ENCODE measurements at regions not wholly inside any gene's neighbourhood (a gene's known extent, or its start where the extent isn't known, plus 50 kb on each side); places are given as distances from the start of the nearest gene placed in this dataset.

DNA sequence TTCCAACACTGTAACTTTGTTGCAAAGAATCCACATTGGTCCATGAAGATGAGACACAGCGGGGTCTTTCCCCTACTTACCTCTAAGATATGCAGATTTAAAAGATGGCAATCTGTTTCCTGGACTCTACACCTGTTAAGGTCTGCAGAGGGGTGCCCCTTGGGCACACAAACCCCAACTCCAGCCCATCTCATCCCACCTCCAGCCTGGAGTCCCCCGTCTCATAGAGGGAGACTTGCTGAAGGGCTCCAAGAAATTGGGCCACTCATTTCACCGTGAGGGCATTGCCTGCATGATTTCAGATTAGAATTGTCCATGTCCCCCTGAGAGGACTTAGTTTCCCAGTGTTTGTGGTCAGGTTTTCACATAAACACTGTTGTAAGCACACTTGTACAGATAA is 365.7 kb downstream of the IRX2 start:
- H3K4me3 ChIP-seq (ENCODE audit: low read length) = no peak overlapping the region
- intact Hi-C loops (cut with micrococcal nuclease) = no loop called here
- ATAC-seq (no peak), DNase-seq (no peak)
- H3K27me3 ChIP-seq (ENCODE audit: low read length) = peaks cover 8% of the 10 kb centered on the region; the same call in 1 of the 2 replicates
- ChIA-PET POLR2A (ENCODE audit: unreplicated experiment) (no interaction called here), CTCF (no interaction called here)
- no peaks in the 10 kb centered on the region for H3K4me1 ChIP-seq (ENCODE audit: insufficient read depth, low read length)
- H3K79me2 ChIP-seq (ENCODE audit: low read length) = no peaks in the 10 kb centered on the region
- no peaks in the 10 kb centered on the region for H3K9me2 ChIP-seq (replicated peaks; ENCODE audit: low read length)
- no peaks in the 10 kb centered on the region for H3K9me3 ChIP-seq (ENCODE audit: low read length)
- no peak overlapping the region for H2AFZ ChIP-seq (ENCODE audit: low read length)
- H3K9ac ChIP-seq (ENCODE audit: low read length) = no peak overlapping the region
- BruUV-seq (replicated peaks) = no TSS peak
- no peak overlapping the region for H3K4me2 ChIP-seq (ENCODE audit: low read length)
- TF ChIP-seq, protein P1, sequence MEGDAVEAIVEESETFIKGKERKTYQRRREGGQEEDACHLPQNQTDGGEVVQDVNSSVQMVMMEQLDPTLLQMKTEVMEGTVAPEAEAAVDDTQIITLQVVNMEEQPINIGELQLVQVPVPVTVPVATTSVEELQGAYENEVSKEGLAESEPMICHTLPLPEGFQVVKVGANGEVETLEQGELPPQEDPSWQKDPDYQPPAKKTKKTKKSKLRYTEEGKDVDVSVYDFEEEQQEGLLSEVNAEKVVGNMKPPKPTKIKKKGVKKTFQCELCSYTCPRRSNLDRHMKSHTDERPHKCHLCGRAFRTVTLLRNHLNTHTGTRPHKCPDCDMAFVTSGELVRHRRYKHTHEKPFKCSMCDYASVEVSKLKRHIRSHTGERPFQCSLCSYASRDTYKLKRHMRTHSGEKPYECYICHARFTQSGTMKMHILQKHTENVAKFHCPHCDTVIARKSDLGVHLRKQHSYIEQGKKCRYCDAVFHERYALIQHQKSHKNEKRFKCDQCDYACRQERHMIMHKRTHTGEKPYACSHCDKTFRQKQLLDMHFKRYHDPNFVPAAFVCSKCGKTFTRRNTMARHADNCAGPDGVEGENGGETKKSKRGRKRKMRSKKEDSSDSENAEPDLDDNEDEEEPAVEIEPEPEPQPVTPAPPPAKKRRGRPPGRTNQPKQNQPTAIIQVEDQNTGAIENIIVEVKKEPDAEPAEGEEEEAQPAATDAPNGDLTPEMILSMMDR (conservative IDR thresholded peaks at IDR 0.05; ENCODE audit: low read depth, low read length) = no peak
- TF ChIP-seq EZH2phosphoT487 (IDR thresholded peaks at IDR 0.05; ENCODE audit: borderline replicate concordance, low read length) (no peak), EZH2 (IDR thresholded peaks at IDR 0.05; ENCODE audit: low read length, unreplicated experiment) (no peak)
- H3F3A ChIP-seq (ENCODE audit: low read length, unreplicated experiment) = no peaks in the 10 kb centered on the region
- no peaks in the 10 kb centered on the region for H3K36me3 ChIP-seq (ENCODE audit: low read depth, low read length)
- H4K20me1 ChIP-seq (ENCODE audit: low read length) = no peaks in the 10 kb centered on the region
- H3K27ac ChIP-seq (ENCODE audit: low read length) = no peak overlapping the region

DNA sequence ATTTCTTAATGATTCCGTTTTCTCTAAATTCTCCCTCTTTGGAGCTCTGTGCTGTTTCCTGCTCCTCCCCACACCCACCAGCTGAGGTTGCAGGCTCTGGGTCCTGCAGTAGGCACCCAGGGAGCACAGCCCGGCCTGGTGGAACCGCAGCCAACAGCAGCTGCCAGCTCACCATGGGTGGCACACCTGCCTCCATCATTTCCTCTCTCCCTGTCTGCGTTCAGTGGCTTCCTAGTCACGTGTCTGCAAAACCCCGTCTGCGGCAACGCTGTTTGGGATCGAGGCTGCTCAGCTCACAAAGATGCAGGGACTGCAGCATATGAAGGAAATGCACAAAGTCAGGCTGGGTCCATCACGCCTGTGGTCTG is 367.8 kb downstream of the IRX2 start:
- ChIA-PET POLR2A (ENCODE audit: unreplicated experiment) (no interaction called here), CTCF (no interaction called here)
- H3K4me1 ChIP-seq (ENCODE audit: insufficient read depth, low read length) = no peaks in the 10 kb centered on the region
- H3K36me3 ChIP-seq (ENCODE audit: low read depth, low read length) = no peaks in the 10 kb centered on the region
- intact Hi-C loops (cut with micrococcal nuclease) = no loop called here
- no peaks in the 10 kb centered on the region for H3K9me2 ChIP-seq (replicated peaks; ENCODE audit: low read length)
- H3K79me2 ChIP-seq (ENCODE audit: low read length) = no peaks in the 10 kb centered on the region
- H3F3A ChIP-seq (ENCODE audit: low read length, unreplicated experiment) = no peaks in the 10 kb centered on the region
- no peak for TF ChIP-seq EZH2 (IDR thresholded peaks at IDR 0.05; ENCODE audit: low read length, unreplicated experiment)
- no peak for TF ChIP-seq EZH2phosphoT487 (IDR thresholded peaks at IDR 0.05; ENCODE audit: borderline replicate concordance, low read length)
- TF ChIP-seq, protein P1 (conservative IDR thresholded peaks at IDR 0.05; ENCODE audit: low read depth, low read length) = no peak
- ATAC-seq (no peak), DNase-seq (no peak)
- H3K27ac ChIP-seq (ENCODE audit: low read length) = no peak overlapping the region
- no peaks in the 10 kb centered on the region for H4K20me1 ChIP-seq (ENCODE audit: low read length)
- no peak overlapping the region for H2AFZ ChIP-seq (ENCODE audit: low read length)
- H3K9me3 ChIP-seq (ENCODE audit: low read length) = no peaks in the 10 kb centered on the region
- no peak overlapping the region for H3K4me2 ChIP-seq (ENCODE audit: low read length)
- H3K4me3 ChIP-seq (ENCODE audit: low read length) = no peak overlapping the region
- no peak overlapping the region for H3K9ac ChIP-seq (ENCODE audit: low read length)
- BruUV-seq (replicated peaks) = no TSS peak
- H3K27me3 ChIP-seq (ENCODE audit: low read length) = peaks cover 8% of the 10 kb centered on the region; the same call in 1 of the 2 replicates

DNA sequence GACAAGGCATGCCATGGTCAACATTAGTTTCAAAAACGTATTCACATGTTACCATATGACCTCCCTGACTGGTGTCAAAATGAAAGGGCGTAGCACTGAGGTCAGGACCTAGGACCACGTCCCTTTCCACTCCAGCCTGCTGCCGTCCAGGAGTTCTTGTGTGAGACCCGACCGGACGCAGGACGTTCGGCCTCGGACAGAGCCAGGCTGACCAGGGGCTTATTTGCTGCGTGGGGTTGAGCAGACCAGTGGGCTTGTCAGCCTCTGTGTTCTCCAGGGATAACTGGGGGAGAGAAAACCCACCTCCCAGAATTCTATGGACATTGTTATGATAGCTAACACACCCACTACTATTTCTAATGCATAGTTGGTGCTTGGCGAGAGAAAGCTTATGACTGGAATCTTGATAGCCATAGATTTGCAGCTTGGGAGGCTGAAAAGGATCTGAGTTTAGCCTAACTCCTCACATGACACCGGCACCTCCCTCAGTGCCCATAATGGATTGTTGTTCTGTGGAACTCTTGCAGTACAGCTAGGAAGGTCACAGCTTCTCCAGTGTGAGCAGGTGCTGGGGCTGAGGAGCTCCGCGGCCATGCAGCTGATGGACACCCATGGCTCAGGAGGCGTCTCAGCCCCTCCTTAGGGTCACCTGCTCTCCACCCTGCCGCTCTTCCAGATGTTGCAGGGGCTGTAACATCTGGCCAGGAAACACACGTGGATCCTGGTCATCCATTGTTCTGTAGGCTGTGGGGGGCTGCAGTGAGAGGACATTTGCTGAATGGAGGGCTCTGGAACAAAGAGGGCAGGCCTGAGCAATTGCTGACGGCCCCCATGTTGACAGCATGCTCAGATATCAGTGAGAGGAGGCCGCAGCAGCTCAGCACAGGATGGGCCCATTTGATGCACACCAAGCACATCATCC is 368.4 kb downstream of the IRX2 start:
- POLR2A ChIA-PET (ENCODE audit: unreplicated experiment) = no interaction called here
- BruUV-seq (replicated peaks) = no TSS peak
- intact Hi-C loops (cut with micrococcal nuclease) = no loop called here
- Histone ChIP-seq H3F3A (ENCODE audit: low read length, unreplicated experiment) (no peaks in the 10 kb centered on the region), H3K4me3 (ENCODE audit: low read length) (no peak overlapping the region), H3K4me1 (ENCODE audit: insufficient read depth, low read length) (no peaks in the 10 kb centered on the region), H3K9me3 (ENCODE audit: low read length) (no peaks in the 10 kb centered on the region), H3K27me3 (ENCODE audit: low read length) (peaks cover 8% of the 10 kb centered on the region; the same call in 1 of the 2 replicates), H3K36me3 (ENCODE audit: low read depth, low read length) (no peaks in the 10 kb centered on the region), H4K20me1 (ENCODE audit: low read length) (no peaks in the 10 kb centered on the region), H3K9me2 (replicated peaks; ENCODE audit: low read length) (no peaks in the 10 kb centered on the region), H3K27ac (ENCODE audit: low read length) (no peak overlapping the region), H3K4me2 (ENCODE audit: low read length) (no peak overlapping the region), H2AFZ (ENCODE audit: low read length) (no peak overlapping the region), H3K9ac (ENCODE audit: low read length) (no peak overlapping the region), H3K79me2 (ENCODE audit: low read length) (no peaks in the 10 kb centered on the region)
- CTCF ChIA-PET = no interaction called here
- ATAC-seq (no peak), DNase-seq (no peak)
- no peak for TF ChIP-seq EZH2phosphoT487 (IDR thresholded peaks at IDR 0.05; ENCODE audit: borderline replicate concordance, low read length)
- TF ChIP-seq EZH2 (IDR thresholded peaks at IDR 0.05; ENCODE audit: low read length, unreplicated experiment) = no peak
- TF ChIP-seq, protein P1 (conservative IDR thresholded peaks at IDR 0.05; ENCODE audit: low read depth, low read length) = no peak
